ENCODE measurements at regions not wholly inside any gene's neighbourhood (a gene's known extent, or its start where the extent isn't known, plus 50 kb on each side); places are given as distances from the start of the nearest gene placed in this dataset.

- TF ChIP-seq ETS1 (IDR thresholded peaks at IDR 0.05) (no peak), CREB1 (CRISPR knock-in tag; IDR thresholded peaks at IDR 0.05; ENCODE audit: low read depth) (no peak), EZH2phosphoT487 (IDR thresholded peaks at IDR 0.05; ENCODE audit: unreplicated experiment) (no peak), ZNF114 (CRISPR knock-in tag; IDR thresholded peaks at IDR 0.05) (no peak)
- TF ChIP-seq, protein P1, sequence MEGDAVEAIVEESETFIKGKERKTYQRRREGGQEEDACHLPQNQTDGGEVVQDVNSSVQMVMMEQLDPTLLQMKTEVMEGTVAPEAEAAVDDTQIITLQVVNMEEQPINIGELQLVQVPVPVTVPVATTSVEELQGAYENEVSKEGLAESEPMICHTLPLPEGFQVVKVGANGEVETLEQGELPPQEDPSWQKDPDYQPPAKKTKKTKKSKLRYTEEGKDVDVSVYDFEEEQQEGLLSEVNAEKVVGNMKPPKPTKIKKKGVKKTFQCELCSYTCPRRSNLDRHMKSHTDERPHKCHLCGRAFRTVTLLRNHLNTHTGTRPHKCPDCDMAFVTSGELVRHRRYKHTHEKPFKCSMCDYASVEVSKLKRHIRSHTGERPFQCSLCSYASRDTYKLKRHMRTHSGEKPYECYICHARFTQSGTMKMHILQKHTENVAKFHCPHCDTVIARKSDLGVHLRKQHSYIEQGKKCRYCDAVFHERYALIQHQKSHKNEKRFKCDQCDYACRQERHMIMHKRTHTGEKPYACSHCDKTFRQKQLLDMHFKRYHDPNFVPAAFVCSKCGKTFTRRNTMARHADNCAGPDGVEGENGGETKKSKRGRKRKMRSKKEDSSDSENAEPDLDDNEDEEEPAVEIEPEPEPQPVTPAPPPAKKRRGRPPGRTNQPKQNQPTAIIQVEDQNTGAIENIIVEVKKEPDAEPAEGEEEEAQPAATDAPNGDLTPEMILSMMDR (conservative IDR thresholded peaks at IDR 0.05; ENCODE audit: low read depth in 2 of 2): no peak
These were observed 389.7 kb downstream of the AACS start (continued) for GRCh38 chr12:125454786-125455480.

DNA sequence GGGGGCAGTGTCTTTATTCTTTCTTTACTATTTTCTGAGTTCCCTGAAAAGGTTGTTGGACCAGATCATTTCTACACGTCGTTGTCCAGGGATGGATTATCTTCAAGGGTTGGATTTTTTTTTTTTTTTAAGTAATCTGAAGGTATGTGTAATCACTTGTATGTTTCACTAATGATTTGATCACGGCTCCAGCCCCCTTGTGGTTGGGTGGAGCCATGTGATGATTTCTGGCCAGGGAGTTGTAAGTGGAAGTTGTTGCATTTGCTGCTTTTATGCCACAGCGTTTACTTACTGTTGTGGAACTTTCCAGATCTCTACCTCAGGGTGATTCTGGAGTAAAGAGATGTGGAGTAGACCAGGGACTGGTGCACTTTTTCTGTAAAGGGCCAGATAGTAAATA, 390.3 kb downstream of the AACS start:
- peaks cover 2% of the 10 kb centered on the region for H3K27me3 Mint-ChIP-seq (ENCODE audit: insufficient read depth, low read depth, poor library complexity)
- DNase-seq (ENCODE audit: low spot score) (no peak), ATAC-seq (peak; percentile 44)
- Histone ChIP-seq H3K4me1 (ENCODE audit: insufficient read depth) (peaks cover 8% of the 10 kb centered on the region; the same call in 1 of the 2 replicates), H3K4me2 (no peak overlapping the region), H3K27ac (ENCODE audit: low read depth) (peak overlapping the region; percentile 64; the same call in 1 of the 2 replicates), H3K9me2 (ENCODE audit: insufficient read depth) (no peaks in the 10 kb centered on the region), H2AFZ (no peak overlapping the region), H3F3A (replicated peaks; ENCODE audit: low read depth) (no peaks in the 10 kb centered on the region), H3K36me3 (ENCODE audit: insufficient read depth) (no peaks in the 10 kb centered on the region), H3K79me2 (replicated peaks; ENCODE audit: insufficient read depth) (no peaks in the 10 kb centered on the region), H3K4me3 (no peak overlapping the region), H3K27me3 (ENCODE audit: insufficient read depth) (no peaks in the 10 kb centered on the region), H4K20me1 (replicated peaks; ENCODE audit: insufficient read depth) (peaks cover 4% of the 10 kb centered on the region; the same call in 1 of the 2 replicates)
- H3K4me3 Mint-ChIP-seq: no peak overlapping the region
- no peaks in the 10 kb centered on the region for H3K9me3 Mint-ChIP-seq
- peaks cover 13% of the 10 kb centered on the region; the same call in 2 of the 3 replicates for H3K36me3 Mint-ChIP-seq (ENCODE audit: low read depth)
- H3K27ac Mint-ChIP-seq: peak overlapping the region; percentile 5; the same call in 1 of the 2 replicates
- TF ChIP-seq JUNB (IDR thresholded peaks at IDR 0.05; ENCODE audit: unreplicated experiment) (no peak), CREB1 (CRISPR knock-in tag; IDR thresholded peaks at IDR 0.05; ENCODE audit: low read depth) (no peak), EZH2 (IDR thresholded peaks at IDR 0.05; ENCODE audit: low read depth, unreplicated experiment) (no peak)
- TF ChIP-seq, protein P1 (conservative IDR thresholded peaks at IDR 0.05; ENCODE audit: low read depth in 2 of 2): peak; percentile 24 to 61
- H3K4me1 Mint-ChIP-seq: peaks cover 31% of the 10 kb centered on the region
